ENCODE measurements at regions not wholly inside any gene's neighbourhood (a gene's known extent, or its start where the extent isn't known, plus 50 kb on each side); places are given as distances from the start of the nearest gene placed in this dataset.

DNA sequence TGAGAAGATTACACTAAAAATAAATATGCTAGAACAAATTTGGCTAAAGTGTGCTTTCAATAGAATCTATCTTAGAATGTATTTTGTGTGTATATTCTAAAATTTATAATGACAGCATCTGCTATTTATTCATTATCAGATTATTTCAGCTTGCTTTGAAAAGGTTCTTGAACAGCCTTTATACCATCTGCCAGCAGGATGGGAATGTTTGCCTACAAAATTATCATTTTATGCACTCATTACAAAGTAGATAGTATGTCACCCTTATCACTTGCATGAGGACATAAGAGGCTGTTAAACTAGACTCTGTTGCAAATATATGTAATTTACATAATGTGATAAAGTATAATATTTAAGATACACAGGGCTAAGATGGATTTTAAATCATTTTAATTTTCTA is 1286.9 kb upstream of the PCDH20 start:
- no peak for ATAC-seq

DNA sequence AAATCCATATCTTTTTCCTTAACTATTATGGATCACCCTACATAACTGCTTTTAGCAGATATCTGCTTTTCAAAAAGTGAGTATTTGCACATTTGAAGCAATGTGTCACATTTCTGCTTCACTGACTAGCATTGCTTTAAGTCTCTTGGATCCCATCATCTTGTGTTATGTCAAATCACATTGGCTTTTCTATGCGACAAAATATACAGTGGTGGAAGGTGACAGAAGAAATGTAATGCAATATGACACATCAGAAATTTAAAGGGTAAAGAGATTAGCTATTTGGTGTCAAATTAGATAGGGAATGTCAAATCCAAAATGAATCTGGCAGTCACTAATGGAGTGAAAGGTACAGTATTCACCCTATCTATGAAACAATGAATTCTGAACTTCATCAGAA is 1282.1 kb upstream of the PCDH20 start:
- ATAC-seq (no peak), DNase-seq (ENCODE audit: missing footprints) (no peak)
- intact Hi-C loops (cut with DNase I): no loop called here

More for the DNA sequence above, 1286.9 kb upstream of the PCDH20 start:
- no peak for DNase-seq (ENCODE audit: missing footprints)
- intact Hi-C loops (cut with DNase I): no loop called here

DNA sequence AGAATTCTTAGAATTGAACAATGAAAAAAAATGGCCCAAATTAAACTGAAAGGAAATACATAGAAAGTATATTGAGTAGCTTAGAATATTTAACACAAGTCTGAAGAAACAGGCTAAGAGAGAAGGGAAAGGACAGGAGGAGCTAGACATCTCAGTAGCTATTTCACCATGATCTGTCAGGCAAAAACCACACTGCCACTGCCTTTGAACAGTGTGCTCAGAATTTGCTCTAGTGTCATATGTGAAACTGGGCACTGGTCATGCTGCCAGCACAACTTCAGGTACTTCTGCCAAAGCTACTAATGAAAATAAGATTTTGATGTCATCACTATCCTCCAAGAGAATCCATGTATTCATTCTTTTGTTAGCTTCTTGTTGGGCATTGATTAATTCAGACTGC is 1280.8 kb upstream of the PCDH20 start:
- intact Hi-C loops (cut with DNase I): no loop called here
- ATAC-seq (no peak), DNase-seq (ENCODE audit: missing footprints) (no peak)

DNA sequence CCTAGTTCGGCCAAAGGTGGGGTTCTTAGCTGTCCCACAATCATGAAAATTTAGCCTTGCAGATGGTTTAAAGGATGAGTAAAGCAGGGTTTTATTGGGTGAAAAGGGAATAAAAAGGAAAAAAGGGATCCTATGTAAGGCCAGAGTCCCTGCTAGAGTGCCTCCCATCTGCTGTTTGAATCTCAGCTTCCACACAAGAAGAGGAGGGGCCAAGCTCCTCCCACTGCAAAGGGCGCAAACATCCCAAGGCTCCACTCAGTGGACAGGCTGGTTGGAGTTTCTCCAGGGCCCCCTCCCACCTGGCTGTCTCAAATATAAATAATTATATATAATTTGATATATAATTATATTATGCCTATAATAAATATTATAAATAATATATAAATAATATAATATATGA is 1272.1 kb upstream of the PCDH20 start:
- DNase-seq (ENCODE audit: missing footprints): no peak
- intact Hi-C loops (cut with DNase I): no loop called here
- ATAC-seq: no peak

DNA sequence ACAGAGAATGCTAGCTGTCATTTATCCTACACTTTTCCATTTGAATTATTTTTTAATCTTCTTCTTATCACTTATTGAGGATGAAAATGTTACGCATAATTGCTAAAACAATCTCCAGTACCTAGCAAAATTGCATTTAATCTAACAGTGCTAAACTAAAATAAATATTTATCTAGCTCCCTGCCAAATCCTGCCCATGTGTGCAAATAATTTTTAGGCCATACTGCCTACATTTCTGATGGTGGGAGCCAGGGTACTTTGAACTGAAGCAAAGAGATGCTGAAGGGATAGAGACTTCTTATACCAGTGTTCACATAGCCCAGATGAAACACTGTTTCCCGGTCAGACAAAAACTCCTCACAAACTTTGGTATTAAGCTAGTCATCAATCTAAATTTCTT is 1268.7 kb upstream of the PCDH20 start:
- DNase-seq (ENCODE audit: missing footprints): no peak
- intact Hi-C loops (cut with DNase I): no loop called here

DNA sequence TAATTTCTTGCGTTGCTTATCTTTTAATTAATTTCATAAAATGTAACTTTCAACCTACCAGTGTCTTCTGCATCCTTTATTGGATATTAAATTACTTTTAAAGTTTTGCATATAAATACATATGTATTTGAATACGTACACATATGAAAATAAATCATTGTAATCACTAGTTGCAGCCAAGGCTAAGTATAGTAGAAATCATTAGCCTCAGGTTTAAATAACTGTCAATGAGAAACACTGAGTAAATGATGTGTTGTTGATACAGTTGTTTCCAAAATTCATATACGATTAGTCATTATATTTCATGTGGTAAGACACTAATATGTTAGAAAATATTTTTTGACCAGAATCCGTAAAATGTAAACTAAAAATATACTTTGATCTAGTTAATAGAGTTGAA is 1267.1 kb upstream of the PCDH20 start:
- DNase-seq (ENCODE audit: missing footprints): no peak
- intact Hi-C loops (cut with DNase I): no loop called here
- no peak for ATAC-seq

More for the DNA sequence above, 1268.7 kb upstream of the PCDH20 start:
- ATAC-seq: no peak

DNA sequence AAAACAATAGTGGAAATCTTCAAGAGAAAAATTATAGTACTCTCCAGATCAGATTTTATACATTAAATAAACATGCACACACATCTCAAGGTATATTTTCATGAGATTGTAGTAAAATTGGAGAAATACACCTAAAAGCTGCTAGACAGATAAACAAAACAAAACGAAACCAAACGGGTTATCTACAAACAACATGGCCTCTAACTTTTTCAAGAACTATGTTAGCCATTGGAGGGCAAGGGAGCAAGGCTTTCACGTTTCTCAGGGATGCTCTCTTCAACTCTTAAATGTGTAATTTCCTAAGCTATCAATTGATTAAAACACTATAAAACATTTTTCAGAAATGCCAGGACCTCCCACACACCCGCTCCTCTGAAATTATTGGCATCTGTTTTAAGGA is 1262.4 kb upstream of the PCDH20 start:
- intact Hi-C loops (cut with DNase I): no loop called here
- no peak for ATAC-seq
- DNase-seq (ENCODE audit: missing footprints): no peak

DNA sequence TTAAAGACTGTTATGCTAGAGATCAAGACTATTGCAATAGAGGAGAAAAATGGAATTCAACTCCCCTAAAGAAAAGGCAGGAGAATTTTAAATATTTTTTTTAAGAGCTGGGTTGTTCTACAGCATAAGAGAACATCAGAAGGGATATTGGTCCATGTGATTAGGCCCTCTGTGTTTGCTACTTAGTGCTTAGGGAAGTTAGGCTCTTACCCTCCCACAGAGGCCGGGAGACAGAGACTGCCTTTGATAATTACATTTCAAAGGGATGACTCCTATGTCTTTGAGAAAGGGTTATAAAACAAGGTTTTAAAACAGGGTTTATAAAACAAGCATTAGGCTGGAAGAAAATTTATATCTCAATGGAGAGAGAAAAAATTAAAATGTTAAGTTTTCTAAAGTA is 1248.1 kb upstream of the PCDH20 start:
- ATAC-seq (no peak), DNase-seq (ENCODE audit: missing footprints) (no peak)
- intact Hi-C loops (cut with DNase I): no loop called here

DNA sequence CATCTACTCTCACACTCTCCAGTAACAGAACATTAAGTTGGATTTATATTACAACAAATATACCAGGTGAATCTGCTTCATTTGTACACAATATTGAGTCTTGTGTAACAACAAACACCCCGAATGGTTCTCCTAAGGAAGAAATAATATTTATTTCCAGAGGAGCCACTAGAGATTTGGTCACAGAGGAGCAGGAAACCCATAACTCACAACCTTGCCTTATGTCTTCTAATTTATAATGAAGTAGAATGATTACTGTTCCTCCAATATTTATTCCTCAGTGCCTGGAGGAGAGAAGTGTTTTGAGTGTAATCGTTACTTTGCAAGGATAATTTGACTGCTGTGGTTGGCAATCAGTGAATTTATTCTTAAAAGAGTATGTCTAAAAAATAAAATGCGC is 1243.7 kb upstream of the PCDH20 start:
- no peak for DNase-seq (ENCODE audit: missing footprints)
- ATAC-seq: no peak
- intact Hi-C loops (cut with DNase I): no loop called here

DNA sequence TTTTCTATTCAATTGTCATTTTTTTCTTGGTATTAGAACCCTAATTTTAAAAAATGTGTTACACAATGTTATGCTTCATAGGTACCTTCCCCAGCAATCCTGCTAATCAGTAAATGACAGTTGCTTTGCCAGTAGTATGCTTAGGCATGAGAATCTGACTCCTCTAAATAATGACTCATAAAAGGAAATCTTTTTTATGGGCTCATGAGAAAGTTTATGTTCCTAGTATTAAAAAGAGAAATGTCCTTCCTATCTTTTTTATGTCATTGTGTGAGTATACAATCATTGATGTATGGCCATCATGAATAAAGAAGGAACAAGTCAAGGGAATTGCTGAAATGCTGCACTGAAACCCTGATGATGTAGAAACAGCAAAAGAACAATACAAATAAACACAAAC is 1237.7 kb upstream of the PCDH20 start:
- ATAC-seq (no peak), DNase-seq (ENCODE audit: missing footprints) (no peak)
- intact Hi-C loops (cut with DNase I): no loop called here

DNA sequence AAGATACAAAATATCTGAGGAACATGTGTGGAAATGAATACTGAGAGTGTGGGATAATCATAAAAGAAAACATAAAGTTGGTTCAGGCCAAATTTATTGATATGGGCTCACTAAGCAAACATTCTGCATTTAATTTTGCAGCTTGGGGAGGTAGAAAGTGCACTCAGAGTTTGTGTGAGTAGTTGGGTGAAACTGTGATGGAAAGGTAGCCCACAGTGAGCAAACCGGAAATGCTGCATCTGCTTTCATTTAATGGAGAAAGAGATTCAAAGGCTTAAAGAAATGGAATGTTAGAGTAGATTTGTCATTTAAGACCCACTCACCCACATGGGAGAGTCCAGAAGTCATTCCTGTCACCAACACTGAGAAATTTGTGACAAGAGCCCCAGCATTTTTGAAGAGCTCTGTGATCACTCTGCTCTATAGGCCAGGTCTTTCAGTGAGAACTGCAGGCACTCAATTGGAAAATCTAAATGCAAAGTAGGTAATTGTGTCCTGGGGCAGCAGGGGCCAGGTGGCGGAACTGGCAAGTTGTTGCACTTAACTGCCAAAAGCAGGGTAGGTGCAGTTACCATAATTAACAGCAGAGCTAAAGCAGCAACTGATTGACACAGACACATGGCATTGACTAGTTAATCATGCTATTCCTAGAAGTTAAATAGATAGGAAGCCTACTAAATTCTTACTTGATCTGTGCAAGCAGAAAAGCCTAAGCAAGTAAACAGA is 1228.3 kb upstream of the PCDH20 start:
- no peak for DNase-seq (ENCODE audit: missing footprints)
- intact Hi-C loops (cut with DNase I): no loop called here

DNA sequence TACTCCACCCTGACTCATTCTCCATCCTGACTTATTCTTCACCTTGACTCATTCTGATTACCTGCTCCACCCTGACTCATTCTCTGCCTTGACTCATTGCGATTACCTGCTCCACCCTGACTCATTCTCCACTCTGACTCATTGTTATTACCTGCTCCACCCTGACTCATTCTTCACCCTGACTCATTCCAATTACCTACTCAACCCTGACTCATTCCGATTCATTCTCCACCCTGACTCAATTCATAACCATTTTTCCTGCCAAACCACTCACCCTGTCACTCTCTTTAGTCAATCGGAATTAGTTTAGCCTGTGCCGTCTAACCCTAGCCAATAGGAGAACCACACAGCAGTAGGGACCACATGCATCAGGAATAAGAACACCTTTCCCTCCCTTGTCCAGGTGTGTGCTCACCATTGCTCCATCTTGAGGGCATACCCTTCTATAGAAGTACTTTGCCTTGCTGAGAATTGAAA is 1227.4 kb upstream of the PCDH20 start:
- ATAC-seq (no peak), DNase-seq (ENCODE audit: missing footprints) (no peak)
- intact Hi-C loops (cut with DNase I): no loop called here

More for the DNA sequence above, 1228.3 kb upstream of the PCDH20 start:
- no peak for ATAC-seq

DNA sequence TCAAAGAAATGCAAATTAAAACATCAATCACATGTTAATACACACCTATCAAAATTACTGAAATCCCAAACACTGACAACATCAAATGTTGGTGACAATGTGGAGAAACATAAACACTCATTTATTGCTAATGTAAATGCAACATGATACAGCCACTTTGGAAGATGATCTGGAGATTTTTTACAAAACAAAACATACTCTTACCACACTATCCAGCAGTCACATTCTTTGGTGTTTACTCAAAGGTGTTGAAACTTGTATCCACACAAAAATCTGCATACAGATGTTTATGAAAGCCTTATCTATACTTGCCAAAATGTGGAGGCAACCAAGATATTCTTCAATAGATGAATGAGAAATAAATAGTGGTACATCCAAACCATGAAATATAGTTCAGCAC is 1219.5 kb upstream of the PCDH20 start:
- ATAC-seq (no peak), DNase-seq (ENCODE audit: missing footprints) (no peak)
- intact Hi-C loops (cut with DNase I): no loop called here

DNA sequence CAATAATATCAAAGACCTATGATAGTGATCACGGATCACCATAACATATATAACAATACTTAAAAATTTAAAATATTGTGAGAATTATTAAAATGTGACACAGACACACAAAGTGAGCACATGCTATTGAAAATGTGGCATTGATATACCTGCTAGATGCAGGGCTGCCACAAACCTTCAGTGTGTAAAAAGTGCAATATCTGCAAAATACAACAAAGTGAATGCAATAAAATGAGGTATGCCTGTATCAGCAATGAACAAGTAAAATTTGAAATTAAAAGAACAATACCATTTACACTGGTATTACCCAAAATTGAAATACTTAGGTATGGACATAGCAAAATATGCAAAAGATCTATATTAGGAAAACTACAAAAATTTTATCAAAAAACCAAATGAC is 1217.8 kb upstream of the PCDH20 start:
- ATAC-seq: no peak
- DNase-seq (ENCODE audit: missing footprints): no peak
- intact Hi-C loops (cut with DNase I): no loop called here

DNA sequence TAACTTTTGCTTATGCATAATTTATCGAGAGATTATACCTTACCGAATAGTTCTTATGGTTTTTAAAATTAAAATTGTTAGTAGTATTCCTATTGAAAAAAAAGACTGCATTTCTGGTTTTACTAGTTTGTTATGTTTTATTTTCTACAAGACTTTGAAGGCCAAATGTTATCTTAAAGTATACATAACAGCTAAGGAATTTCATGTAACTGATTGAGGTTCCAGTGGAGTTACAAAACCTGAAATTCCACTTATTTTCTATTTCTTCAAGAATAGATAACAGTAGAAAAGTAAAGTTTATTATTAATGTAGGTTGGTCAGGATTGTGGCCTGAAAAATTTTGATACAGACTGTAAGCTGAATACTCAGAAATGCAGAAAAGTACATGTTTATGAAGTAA is 1216.0 kb upstream of the PCDH20 start:
- no peak for ATAC-seq
- intact Hi-C loops (cut with DNase I): no loop called here
- no peak for DNase-seq (ENCODE audit: missing footprints)

DNA sequence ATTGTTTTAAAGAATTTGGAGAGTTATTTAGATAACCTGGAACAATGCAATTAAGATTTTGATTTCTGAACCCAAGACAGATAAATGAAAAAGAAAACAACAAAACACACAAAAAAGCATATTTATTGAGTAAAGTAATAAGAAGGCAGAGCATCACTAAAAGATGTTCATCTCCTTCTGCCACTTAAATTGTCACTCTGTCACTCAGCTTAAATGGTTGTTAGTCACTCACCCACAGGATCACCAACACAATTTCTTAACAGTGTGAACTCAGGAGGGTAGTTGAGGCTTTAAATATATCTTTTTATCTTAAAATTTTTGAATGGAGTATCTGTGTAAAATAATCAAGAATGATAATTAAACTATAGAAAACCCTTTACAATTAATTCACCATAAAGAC is 1215.5 kb upstream of the PCDH20 start:
- intact Hi-C loops (cut with DNase I): no loop called here
- ATAC-seq: no peak
- no peak for DNase-seq (ENCODE audit: missing footprints)

DNA sequence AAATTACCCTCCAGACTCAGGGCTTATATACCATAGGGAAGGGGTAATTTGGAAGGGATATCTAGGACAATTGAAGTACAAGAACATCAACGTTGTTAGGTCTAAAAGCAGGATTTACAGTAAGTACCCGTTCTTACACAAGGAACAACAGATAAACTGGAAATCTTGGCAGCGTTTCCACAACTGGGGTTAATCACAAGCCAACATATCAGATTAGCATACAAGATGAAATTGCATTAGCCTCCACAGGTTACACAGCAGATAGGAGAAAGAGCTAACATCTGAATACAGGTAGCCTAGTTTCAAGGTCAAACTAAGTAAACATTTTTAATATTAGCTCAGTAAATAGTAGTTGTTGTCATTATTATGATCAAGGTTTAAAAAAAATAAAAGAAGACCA is 1214.0 kb upstream of the PCDH20 start:
- ATAC-seq (no peak), DNase-seq (ENCODE audit: missing footprints) (no peak)
- intact Hi-C loops (cut with DNase I): no loop called here

DNA sequence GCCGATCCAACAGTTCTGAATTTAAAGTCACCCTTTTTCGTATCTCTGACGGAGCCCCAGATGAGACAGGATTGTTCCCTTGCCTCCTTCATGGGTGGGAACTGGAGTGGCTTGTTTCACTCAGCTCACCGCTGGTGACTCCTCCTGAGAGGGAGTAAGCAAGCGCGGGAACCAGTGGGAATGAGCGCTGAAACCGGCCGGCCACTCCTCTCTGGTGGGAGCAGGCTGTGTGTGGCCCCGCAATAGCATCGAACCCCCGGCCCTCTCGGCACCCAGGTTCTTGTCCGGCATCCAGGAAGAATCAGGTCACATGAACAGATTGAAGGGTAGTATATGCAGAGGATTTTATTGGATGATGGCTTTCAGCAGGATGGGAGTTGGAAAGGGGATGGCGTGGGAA is 1211.6 kb upstream of the PCDH20 start:
- ATAC-seq: no peak
- no peak for DNase-seq (ENCODE audit: missing footprints)
- intact Hi-C loops (cut with DNase I): no loop called here

DNA sequence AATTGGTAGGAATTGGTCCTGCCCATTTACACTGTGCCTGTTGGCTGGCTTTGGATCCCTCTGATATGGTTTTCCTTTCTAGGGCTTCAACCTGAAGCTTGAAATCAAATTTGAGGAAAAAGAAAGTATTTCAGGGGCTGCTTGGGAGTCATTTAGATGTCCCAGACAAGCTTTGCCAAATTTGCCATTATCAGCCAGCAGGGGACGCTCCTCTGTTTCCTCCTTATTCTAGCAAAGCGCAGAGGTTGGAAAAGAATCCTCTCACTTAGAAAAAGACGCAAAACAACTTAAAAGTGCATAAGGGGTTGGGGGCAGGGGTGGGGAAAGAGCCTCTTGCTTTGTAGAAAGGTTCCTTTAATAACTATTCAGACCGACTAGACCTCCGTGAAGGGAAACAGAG is 1211.1 kb upstream of the PCDH20 start:
- intact Hi-C loops (cut with DNase I): no loop called here
- no peak for DNase-seq (ENCODE audit: missing footprints)
- no peak for ATAC-seq

DNA sequence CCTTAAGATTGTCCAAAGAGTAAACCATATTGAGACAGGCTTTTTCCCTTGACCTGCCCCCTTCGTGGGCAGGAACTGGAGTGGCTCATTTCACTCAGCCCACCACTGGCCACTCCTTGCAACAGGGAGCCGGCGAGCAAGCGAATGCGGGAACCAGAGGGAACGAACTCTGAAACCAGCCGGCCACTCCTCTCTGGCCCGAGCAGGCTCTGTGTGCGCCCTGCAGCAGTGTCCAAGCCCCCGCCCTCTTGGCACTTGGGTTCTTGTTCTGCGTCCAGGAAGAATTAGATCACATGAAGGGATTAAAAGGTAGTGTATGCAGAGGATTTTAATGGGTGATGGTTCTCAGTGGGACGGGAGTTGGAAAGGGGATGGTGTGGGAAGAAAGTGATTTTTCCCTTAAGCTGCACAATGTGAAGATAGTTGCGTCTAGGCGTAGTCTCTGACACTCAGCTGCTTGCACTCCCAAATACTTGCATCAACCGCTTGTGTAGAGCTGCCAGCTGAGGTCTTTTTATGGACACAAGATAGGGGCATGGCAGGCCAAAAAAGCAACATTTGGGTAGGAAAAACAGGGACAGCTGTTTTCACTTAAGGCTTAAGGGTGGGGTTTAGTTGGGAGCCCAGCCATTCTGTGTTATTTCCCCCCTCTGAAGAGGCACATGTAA is 1209.7 kb upstream of the PCDH20 start:
- ATAC-seq (no peak), DNase-seq (ENCODE audit: missing footprints) (peak; percentile 25)
- intact Hi-C loops (cut with DNase I): no loop called here

DNA sequence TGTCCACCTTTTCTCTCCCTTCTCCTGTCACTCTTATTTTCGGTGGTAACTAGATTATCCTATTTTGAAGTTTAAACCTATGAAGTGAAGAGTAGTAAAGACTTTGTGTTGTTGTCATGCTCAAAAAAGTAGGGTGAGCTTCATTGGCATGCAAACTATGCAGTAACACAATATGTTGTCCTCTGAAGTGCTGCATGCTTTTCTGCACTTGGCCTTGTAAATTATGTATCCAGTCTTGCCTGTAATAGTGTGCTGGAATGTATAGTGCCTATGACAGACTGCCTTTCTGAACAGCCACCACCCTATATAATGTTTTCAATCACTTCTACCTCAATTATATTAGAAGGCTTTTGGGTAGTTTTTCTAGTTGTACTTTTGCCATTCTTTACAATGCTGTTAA is 1198.2 kb upstream of the PCDH20 start:
- DNase-seq (ENCODE audit: missing footprints) (no peak), ATAC-seq (no peak)
- intact Hi-C loops (cut with DNase I): no loop called here

All from Right ventricle myocardium inferior (tissue), 1 donor.